Stimulated activated CD4-positive, alpha-beta T cell treated with anti-CD3 and anti-CD28 coated beads, Interleukin-4, amount 100 ng/mL, for 48 hours (primary cell): ENCODE measurements at regions not wholly inside any gene's neighbourhood (a gene's known extent, or its start where the extent isn't known, plus 50 kb on each side); places are given as distances from the start of the nearest gene placed in this dataset.
"Not testable (repeated sequence)": the region's sequence is repeated elsewhere in the genome, so short reads cannot be mapped to it uniquely, and the experiment has no call there.

ENCODE experiments used
- DNase-seq, 2 donors: peaks; one replicate each; pipeline ENCODE4 v3.0.0-alpha.2; 2020; ENCODE audit warnings: low read depth in 2 of 2

DNA sequence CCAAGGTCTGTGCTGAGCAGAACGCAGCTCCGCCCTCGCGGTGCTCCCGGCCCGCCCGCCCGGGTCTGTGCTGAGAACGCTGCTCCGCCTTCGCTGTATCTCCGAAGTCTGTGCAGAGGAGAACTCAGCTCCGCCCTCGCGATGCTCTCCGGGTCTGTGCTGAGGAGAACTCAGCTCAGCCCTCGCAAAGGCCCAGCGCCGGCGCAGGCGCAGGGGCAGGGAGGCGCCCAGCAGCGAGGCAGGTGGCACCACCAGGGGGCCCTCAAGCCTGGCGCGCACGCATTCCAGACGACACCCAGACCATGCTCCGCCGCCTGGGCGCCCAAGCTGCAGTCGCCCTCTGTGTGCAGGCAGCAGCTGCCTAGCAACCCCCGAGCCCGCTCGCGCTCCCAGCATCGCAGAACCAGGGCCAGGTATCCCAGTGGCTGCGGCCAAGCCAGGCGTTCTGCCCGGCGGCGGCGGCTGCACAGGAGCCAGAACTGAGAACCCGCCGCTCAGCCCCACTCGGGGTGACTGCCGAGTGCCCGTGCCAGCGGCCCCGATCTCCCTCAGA is 672.1 kb upstream of the DEFB115 start:
- peak in 1 of 2 donors; percentile 30 for DNase-seq

GRCh38 chr20:30586178-30586577 is 671.3 kb upstream of the DEFB115 start:
- not testable (repeated sequence) for DNase-seq

DNA sequence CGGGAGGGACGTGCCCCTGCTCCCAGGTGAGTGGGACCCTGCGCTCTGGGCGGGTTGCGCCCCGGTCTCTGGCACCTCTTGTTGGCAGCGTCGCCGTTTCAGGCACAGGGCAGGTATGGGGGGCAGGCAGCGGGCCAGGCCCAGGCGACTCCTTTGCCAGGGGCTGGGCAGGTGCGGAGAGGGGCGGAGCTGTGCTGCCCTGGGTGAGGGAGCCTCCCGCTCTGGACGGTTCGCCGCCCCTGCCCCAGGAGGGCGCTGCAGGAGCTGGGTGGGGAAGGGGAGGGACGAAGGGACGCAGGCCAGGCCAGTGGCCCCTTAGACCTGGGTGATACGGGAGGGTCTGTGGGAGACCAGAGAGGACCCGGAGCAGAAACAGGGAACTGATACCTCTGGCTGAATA is 663.9 kb upstream of the DEFB115 start:
- no peak for DNase-seq

DNA sequence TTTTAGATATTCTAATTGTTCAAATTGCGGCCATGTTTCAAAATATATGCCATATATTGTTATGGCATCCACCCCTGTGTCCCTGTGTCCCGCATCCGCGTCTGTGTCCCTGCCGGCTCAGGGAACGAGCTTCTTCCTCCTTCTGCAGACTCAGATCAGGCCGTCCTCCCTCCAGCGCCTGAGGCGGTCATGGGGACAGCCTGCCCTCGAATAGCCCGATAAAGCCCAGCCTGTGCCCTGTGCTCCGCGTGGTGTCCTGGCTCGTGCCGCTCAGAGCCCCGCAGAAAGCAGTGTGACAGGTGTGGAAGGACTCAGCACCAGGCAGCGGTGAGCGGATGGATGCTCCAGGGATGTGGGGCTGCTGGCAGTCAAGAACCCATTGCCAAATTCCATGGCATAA is 663.4 kb upstream of the DEFB115 start:
- no peak for DNase-seq

DNA sequence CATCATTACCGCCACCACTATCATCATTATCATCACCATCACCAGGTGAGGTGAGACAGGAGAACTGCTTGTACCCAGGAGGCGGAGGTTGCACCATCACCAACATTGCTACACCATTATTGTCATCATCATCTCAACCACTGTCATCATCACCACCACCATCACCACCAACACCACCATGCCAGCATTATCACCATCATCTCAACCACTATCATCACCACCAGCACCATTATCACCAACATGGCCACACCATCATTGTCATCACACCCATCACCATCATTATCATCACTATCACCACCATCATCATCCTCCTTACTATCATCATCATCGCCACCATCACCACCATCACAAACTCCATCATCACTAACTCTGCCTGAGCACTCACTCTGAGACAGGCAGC is 661.8 kb upstream of the DEFB115 start:
- DNase-seq, result no peak

DNA sequence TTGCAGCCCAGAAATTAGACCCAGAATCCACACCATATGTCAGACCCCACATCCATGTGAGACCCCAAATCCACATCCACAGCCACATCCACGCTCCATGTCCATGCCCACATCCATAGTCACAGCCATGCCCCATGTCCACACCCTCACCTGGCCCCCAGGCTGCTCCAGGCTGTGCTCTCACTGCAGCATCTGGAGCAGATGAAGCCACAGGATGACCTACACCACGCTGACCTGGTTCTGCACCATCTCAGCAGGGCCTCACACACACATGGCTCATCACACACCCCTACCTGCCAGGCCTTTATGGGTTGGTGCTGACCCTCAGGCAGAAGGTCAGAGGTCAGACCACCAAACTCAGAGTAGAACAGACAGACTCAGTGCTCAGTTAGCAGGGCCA is 660.0 kb upstream of the DEFB115 start:
- not testable (repeated sequence) for DNase-seq

- no peak for DNase-seq
Observed at GRCh38 chr20:30598460-30599230, 658.8 kb upstream of the DEFB115 start.

GRCh38 chr20:30599990-30600389 is 657.5 kb upstream of the DEFB115 start:
- no peak for DNase-seq

- no peak for DNase-seq
Observed at GRCh38 chr20:30601974-30602373, 655.5 kb upstream of the DEFB115 start.

- DNase-seq, result no peak
Observed at GRCh38 chr20:30602424-30602823, 655.0 kb upstream of the DEFB115 start.

DNA sequence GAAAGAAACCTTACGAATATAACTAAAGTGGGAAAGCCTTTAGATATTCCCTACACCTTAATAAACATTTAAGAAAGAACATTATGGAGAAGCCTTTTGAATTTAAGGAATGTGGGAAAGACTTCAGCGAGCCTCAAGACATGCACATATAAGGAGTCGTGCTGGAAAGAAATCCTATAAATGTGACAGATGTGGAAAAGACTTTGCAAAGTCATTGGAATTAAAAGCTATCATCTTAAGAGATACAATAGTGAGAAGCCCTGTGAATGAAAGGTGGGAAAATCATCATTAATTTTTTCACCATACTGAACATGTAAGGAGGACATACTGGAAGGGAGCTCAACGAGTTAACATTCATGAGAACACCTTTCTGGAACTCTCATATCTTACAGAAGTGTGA is 650.5 kb upstream of the DEFB115 start:
- no peak for DNase-seq

- no peak for DNase-seq
Observed at GRCh38 chr20:30610029-30610693, 647.3 kb upstream of the DEFB115 start.

DNA sequence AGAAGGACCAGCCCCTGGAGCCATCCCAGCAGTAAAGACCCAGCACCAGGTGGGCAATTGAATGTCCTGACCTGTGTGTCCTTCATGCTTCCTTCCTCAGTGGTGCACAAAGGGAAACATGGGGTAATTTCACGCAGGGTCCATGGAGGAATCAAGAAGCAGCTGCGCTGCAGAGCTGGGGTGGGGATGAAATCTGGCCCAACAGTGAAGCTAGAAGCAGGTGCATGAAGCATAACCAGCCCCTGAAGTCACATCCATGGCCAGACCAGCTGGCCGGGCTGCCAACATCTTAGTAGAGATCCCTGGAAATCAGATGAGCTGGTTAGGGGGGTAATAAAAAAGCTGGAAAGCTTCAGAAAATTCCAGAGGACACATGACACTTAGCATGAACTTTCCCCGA is 646.7 kb upstream of the DEFB115 start:
- no peak for DNase-seq

- DNase-seq, result no peak
Observed at GRCh38 chr20:30611239-30611984, 646.1 kb upstream of the DEFB115 start.

DNA sequence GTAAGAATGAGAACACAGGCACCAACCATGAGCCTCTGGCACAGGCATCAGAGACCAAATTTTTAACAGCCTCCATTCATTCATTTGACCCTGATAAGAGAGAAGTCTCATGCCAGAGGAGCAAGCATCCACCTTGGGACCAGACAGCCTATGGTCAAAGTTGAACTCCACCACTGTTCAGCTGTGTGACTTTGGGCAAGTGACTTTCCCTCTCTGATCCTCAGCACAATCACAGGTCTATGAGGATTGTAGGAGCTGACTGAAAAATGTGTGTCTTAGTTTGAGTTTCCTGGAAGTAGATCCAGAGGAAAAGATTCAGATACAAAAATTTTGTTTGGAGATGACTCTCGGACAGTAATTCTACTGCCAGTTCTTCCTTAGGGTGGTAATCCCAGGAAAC is 645.1 kb upstream of the DEFB115 start:
- no peak for DNase-seq

DNA sequence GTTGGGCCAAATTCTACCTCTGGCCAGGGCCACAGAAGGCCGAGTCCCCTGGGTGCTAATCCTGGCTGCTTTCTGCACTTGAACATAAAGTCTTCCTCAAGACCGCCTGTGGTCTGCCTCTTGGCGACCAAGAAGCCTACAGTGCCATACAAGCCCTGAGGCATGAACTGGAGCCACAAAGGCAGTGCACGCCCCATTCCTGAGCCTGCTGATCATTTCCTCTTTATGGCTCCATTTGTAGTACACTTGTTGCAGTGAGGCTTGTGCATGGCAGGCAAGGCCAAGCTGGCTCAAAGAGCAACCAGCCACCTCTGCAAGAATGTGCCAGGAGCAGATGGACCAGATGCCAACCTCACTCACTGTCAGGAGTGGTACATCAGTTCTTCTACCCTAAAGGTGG is 636.1 kb upstream of the DEFB115 start:
- not testable (repeated sequence) for DNase-seq

DNA sequence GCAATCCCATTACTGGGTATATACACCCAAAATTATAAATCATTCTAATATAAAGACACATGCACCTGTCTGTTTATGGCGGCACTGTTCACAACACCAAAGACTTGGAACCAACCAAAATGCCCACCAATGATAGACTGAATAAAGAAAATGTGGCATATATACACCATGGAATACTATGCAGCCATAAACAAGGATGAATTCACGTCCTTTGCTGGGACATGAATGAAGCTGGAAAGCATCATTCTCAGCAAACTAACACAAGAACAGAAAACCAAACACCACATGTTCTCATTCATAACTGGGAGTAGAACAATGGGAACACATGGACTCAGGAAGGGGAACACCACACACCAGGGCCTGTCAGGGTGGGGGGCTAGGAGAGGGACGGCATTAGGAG is 633.2 kb upstream of the DEFB115 start:
- DNase-seq, result not testable (repeated sequence)

- not testable (repeated sequence) for DNase-seq
Observed at GRCh38 chr20:30629376-30629775, 628.1 kb upstream of the DEFB115 start.

DNA sequence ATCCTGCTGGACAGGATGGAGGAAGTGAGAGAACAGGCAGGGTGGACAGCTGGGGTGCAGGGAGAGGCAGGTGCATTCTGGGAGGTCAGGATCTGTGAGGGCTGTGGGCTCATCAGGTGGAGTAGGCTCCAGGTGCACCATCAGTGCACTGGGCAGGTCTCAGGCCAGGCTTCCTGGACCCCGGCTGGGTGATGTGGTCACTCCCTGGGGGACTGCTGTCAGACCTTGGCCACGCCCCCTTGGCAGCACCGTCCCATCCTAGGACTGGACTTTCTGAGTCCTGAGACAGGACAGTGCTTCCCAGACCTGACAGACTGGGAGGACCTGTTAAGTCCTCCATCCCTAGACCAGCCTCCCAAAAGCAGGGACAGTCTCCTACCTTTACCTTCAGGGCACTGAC is 626.7 kb upstream of the DEFB115 start:
- no peak for DNase-seq

- not testable (repeated sequence) for DNase-seq
Observed at GRCh38 chr20:30631261-30631789, 626.1 kb upstream of the DEFB115 start.

GRCh38 chr20:30632773-30633172 is 624.7 kb upstream of the DEFB115 start:
- not testable (repeated sequence) for DNase-seq

GRCh38 chr20:30641522-30641921 is 615.9 kb upstream of the DEFB115 start:
- DNase-seq, result not testable (repeated sequence)
